Sigmoid colon (tissue), 6 donors: ENCODE measurements at regions not wholly inside any gene's neighbourhood (a gene's known extent, or its start where the extent isn't known, plus 50 kb on each side); places are given as distances from the start of the nearest gene placed in this dataset.

Experiments
- DNase-seq: peaks from one replicate; pipeline ENCODE4 v3.0.0-alpha.2; 2019
- H3K27ac ChIP-seq, 4 donors: fragments of 200-600 bp; sonication (generic); one replicate each; pipeline ENCODE4 v1.5.1; 2016 to 2019; ENCODE audit warnings: mild to moderate bottlenecking in 1 of 4
- H3K27me3 ChIP-seq, 3 donors: fragments of 200-600 bp; sonication (generic); one replicate each; pipeline ENCODE4 v1.5.1; 2019; ENCODE audit warnings: mild to moderate bottlenecking in 1 of 3
- H3K36me3 ChIP-seq, 4 donors: fragments of 200-600 bp; sonication (generic); one replicate each; pipeline ENCODE4 v1.5.1; 2016 to 2019
- H3K4me1 ChIP-seq, 4 donors: fragments of 200-600 bp; sonication (generic); one replicate each; pipeline ENCODE4 v1.5.1; 2017 to 2019
- H3K4me3 ChIP-seq, 4 donors: fragments of 200-600 bp; sonication (generic); one replicate each; pipeline ENCODE4 v1.5.1; 2017 to 2019; ENCODE audit warnings: mild to moderate bottlenecking in 2 of 4, moderate library complexity in 1 of 4
- H3K9me3 ChIP-seq, 4 donors: fragments of 200-600 bp in 3 of 4; sonication (generic) in 3 of 4; one replicate each; pipeline versions ENCODE4 v1.5.1 to v1.6.1; 2013 to 2019
- EP300 ChIP-seq, 4 donors: sonication (generic); formaldehyde crosslinking; IDR thresholded peaks; one replicate each; pipeline ENCODE4 v1.6.1; 2017; ENCODE audit warnings: antibody characterized with exemption in 4 of 4
- POLR2A ChIP-seq, 2 donors: fragments of 450-650 bp; IDR thresholded peaks; one replicate each; pipeline ENCODE4 v1.6.1; 2016; ENCODE audit warnings: antibody characterized with exemption in 2 of 2, mild to moderate bottlenecking in 2 of 2, moderate library complexity in 2 of 2
- POLR2AphosphoS5 ChIP-seq, 4 donors: sonication (generic); formaldehyde crosslinking; IDR thresholded peaks; one replicate each; pipeline ENCODE4 v1.6.1; 2017; ENCODE audit warnings: antibody characterized with exemption in 4 of 4
- WGBS, 2 donors: extraction: QIAGEN DNeasy Blood & Tissue Kit; methylation state at CpG; one replicate each; pipeline ENCODE4 v1.1.7; 2013; 5-methylcytosine and 5-hydroxymethylcytosine counted together
- intact Hi-C: fragments of 100-400 bp; cut with DNase I; formaldehyde crosslinking; loops from one replicate; pipeline ENCODE4 v1.15.1; 2023
- TF ChIP-seq, protein P1 (sequence below), 4 experiments: fragments of 450-650 bp in 3 of 4; fragments of 200-600 bp in 1 of 4; IDR thresholded peaks; one replicate each; pipeline ENCODE4 v1.5.1; 2016 to 2019; ENCODE audit warnings: antibody characterized with exemption in 4 of 4, mild to moderate bottlenecking in 3 of 4, moderate library complexity in 2 of 4
- donor health status: healthy with polysubstance abuse.
- donor health status: healthy.

DNA sequence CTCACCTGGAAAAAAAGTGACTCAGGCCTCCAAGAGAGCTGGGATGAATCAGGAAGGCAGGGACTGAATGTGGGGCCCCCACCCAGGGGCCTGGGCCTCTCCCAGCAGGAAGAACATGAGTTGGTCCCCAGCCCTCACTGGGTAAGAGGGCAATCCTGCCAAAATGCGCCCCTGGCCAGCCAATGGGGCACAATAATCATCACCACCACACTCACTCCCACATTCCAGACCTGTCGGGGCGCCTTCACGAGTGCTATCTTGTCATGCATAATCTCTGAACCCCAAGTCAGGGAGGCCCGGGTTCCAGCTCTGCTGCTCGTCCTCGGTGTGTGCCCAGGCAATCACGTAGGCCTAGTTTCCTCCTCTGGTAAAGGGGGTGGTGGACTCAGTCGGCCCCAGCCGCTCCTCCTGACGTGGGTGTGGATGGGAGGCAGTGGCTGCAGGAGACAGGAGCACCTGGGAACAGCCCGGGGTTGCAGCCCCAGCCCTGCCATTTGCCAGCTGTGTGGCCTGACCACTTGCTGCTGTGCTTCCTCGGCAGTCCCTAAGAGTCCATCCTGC is 115.1 kb downstream of the CYP26B1 start:
- no peak for DNase-seq
- H3K9me3 ChIP-seq, result no peaks in the 10 kb centered on the region
- H3K36me3 ChIP-seq, result no peaks in the 10 kb centered on the region
- H3K27me3 ChIP-seq, result no peaks in the 10 kb centered on the region
- H3K4me3 ChIP-seq, result no peak overlapping the region
- intact Hi-C loops, result no loop called here
- WGBS, 2 donors, result 80 to 86% methylated on average over 13 of the region's 13 CpGs
- H3K27ac ChIP-seq, result no peak overlapping the region
- no peaks in the 10 kb centered on the region for H3K4me1 ChIP-seq
- TF ChIP-seq POLR2AphosphoS5 (IDR thresholded peaks at IDR 0.05), result no peak
- no peak for TF ChIP-seq EP300 (IDR thresholded peaks at IDR 0.05)
- no peak for TF ChIP-seq POLR2A (IDR thresholded peaks at IDR 0.05)
- TF ChIP-seq, protein P1, sequence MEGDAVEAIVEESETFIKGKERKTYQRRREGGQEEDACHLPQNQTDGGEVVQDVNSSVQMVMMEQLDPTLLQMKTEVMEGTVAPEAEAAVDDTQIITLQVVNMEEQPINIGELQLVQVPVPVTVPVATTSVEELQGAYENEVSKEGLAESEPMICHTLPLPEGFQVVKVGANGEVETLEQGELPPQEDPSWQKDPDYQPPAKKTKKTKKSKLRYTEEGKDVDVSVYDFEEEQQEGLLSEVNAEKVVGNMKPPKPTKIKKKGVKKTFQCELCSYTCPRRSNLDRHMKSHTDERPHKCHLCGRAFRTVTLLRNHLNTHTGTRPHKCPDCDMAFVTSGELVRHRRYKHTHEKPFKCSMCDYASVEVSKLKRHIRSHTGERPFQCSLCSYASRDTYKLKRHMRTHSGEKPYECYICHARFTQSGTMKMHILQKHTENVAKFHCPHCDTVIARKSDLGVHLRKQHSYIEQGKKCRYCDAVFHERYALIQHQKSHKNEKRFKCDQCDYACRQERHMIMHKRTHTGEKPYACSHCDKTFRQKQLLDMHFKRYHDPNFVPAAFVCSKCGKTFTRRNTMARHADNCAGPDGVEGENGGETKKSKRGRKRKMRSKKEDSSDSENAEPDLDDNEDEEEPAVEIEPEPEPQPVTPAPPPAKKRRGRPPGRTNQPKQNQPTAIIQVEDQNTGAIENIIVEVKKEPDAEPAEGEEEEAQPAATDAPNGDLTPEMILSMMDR (IDR thresholded peaks at IDR 0.05), result no peak

DNA sequence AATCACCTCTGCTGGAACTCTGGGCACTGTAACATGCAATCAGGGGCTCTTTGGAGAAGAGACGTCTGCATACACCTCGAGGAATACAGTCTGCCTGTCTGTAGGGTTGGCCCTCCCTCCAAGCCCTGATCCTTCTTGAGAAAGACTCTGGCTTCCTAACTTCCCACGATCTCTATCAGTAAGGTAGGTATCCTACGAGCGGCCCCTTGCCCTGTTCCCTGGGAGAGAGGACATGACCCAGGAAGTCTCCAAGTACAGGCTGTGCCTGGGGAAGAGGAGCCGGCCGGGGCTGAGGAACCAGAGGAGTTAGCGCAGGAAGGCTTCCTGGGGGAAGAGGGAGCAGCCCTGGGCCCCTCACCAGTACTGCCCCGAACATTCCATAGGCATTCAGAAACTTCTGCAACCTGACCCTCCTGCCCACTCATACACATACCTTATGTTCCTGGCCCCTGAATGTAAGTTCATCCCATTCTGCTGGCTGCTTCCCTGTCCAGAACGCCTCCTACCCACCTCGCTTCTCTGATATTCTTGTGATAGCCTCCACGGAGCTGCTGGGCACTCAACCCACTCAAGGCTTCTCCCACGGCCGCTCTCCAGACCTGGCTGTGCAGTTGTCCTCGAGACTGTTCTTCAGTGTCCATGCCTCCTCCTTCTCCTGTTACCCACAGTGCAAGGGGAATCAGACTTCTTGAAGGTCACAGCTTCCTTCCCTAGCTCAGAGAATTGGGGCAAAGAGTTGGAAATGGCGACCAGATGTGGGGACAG is 116.1 kb downstream of the CYP26B1 start:
- Histone ChIP-seq H3K27ac (no peak overlapping the region), H3K36me3 (no peaks in the 10 kb centered on the region), H3K9me3 (no peaks in the 10 kb centered on the region), H3K27me3 (no peaks in the 10 kb centered on the region), H3K4me3 (no peak overlapping the region), H3K4me1 (no peaks in the 10 kb centered on the region)
- TF ChIP-seq, protein P1 (IDR thresholded peaks at IDR 0.05), result no peak
- no peak for TF ChIP-seq EP300 (IDR thresholded peaks at IDR 0.05)
- intact Hi-C loops, result no loop called here
- no peak for DNase-seq
- 79% methylated on average over 16 of the region's 16 CpGs for WGBS, 2 donors

DNA sequence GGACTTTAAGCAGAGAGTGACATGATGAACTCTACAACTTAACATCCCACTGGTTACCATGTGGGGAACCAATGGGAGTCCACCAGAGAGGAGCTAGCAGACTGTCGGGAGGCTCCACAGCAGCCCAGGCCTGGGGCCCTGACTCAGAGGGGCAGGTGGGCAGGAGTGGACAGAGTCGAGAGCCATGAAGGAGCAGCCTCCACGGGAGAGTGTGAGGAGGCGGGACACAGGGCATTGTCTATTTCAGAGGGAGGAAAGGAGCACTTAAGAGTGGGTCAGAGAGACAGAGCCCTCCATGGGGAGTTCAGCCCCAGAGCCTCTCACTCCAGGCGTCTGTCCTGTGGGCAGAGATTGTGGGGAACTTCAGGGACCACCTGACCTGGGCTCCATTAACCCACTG is 118.7 kb downstream of the CYP26B1 start:
- 59 to 75% methylated on average over 5 of the region's 5 CpGs for WGBS, 2 donors
- H3K36me3 ChIP-seq, result no peaks in the 10 kb centered on the region
- TF ChIP-seq POLR2AphosphoS5 (IDR thresholded peaks at IDR 0.05), result no peak
- no peak for TF ChIP-seq EP300 (IDR thresholded peaks at IDR 0.05)
- TF ChIP-seq POLR2A (IDR thresholded peaks at IDR 0.05), result no peak
- TF ChIP-seq, protein P1 (IDR thresholded peaks at IDR 0.05), result no peak
- H3K4me3 ChIP-seq, result no peak overlapping the region
- H3K4me1 ChIP-seq, result no peaks in the 10 kb centered on the region
- DNase-seq, result no peak
- H3K27ac ChIP-seq, result no peak overlapping the region
- no peaks in the 10 kb centered on the region for H3K9me3 ChIP-seq
- no peaks in the 10 kb centered on the region for H3K27me3 ChIP-seq
- intact Hi-C loops, result no loop called here

DNA sequence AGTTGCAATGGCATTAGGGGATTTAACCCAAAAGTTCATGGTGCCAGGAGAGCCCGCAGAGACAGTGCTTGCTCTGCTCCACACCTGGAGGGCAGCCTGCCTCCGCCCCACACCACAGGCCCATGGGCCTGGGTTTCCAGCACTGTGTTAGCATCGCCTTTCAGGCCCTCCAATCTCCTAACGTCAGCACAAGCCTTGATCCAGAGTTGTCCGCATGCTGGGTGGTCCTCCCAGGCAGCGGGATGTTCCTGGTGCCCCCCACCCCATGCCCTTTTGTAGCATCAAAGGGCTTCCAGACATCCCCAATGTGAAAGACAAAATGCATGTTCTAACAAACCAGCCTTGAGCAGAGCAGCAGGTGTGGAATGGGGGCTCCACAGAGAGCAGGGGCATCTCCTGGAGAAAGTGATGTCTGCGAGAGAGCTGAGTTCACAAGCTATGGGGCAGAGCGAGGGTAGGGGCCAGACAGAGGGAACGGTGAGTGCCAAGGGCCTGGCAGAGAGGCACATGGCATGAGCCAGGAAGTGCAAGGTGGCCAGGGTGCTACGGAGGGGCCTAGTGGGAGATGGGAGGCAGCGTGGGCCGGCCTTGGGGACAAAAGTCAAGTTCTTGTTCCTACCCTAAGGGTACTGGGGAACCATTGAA is 119.2 kb downstream of the CYP26B1 start:
- intact Hi-C loops, result no loop called here
- Histone ChIP-seq H3K36me3 (no peaks in the 10 kb centered on the region), H3K9me3 (no peaks in the 10 kb centered on the region), H3K4me1 (no peaks in the 10 kb centered on the region), H3K27ac (no peak overlapping the region), H3K27me3 (no peaks in the 10 kb centered on the region), H3K4me3 (no peak overlapping the region)
- no peak for DNase-seq
- no peak for TF ChIP-seq EP300 (IDR thresholded peaks at IDR 0.05)
- no peak for TF ChIP-seq POLR2AphosphoS5 (IDR thresholded peaks at IDR 0.05)
- WGBS, 2 donors, result 90 to 92% methylated on average over 12 of the region's 12 CpGs

DNA sequence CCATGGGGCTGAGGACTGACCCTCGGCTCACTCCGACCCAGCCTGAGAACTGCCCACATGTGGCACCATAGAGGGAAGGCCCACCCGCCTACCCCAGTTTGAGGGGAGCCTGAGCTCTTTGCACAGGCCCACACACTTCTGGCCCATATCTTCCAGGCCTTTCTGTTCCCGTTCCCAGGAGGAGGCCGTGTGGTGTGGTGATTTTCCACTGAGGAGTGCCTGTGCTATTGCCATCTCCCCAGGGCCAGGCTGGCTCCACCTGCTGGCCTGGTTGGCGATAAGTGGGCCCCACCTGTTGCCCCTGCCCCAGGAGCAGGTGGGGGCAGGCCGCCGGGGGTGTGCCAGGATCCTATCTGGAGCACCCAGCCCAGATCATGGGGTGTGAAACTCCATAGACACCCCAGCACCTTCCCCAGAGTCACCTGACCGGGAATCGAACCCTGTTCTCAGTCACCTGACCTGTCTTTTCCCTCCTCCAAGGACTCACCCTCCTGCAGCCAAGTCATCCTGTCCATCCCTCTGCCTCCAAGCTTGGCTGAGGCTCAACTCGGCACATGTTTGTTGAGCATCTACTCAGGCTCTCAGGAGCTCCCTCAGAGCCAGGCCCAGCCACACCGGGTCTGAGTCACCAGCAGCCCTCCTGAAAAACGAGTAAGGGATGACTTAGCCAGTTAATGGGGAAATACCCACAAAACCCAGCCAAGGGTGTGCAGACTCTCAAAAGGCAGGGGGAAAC is 120.1 kb downstream of the CYP26B1 start:
- intact Hi-C loops, result no loop called here
- Histone ChIP-seq H3K27me3 (no peaks in the 10 kb centered on the region), H3K36me3 (no peaks in the 10 kb centered on the region), H3K4me1 (no peaks in the 10 kb centered on the region), H3K27ac (no peak overlapping the region), H3K9me3 (no peaks in the 10 kb centered on the region), H3K4me3 (no peak overlapping the region)
- WGBS, 2 donors, result 86 to 90% methylated on average over 13 of the region's 13 CpGs
- no peak for TF ChIP-seq POLR2AphosphoS5 (IDR thresholded peaks at IDR 0.05)
- no peak for TF ChIP-seq POLR2A (IDR thresholded peaks at IDR 0.05)
- TF ChIP-seq, protein P1 (IDR thresholded peaks at IDR 0.05), result no peak
- TF ChIP-seq EP300 (IDR thresholded peaks at IDR 0.05), result no peak
- DNase-seq, result no peak
